ENCODE measurements at regions not wholly inside any gene's neighbourhood (a gene's known extent, or its start where the extent isn't known, plus 50 kb on each side); places are given as distances from the start of the nearest gene placed in this dataset.

DNA sequence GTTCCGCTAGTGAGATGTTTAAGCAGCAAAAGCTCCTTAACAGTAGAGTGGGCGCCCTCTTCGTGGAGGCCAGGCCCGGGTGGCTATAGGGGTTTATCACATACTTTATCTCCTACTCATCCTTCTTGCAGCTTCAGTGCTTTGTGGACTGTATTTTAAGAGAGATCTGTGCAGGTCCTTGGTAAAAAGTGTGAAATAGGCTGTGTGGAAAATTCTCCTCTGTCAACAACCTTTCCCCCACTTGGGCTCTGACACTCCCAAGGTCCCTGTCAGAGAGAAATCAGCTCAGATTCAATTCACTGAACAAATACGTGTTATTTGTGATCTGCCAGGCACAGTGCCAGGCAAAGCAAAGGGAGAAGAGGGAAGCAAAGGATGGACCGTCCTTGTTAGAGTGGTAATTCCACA, 214.3 kb upstream of the PPARGC1A start:
- peak in 1 of 5 donors; percentile 14 for DNase-seq
- Histone ChIP-seq H3K9me3 (no peaks in the 10 kb centered on the region), H3K4me1 (ENCODE audit: insufficient read depth) (peaks cover 2% of the 10 kb centered on the region), H3K27ac (no peak overlapping the region), H3K4me3 (no peak overlapping the region), H3K27me3 (no peaks in the 10 kb centered on the region), H3K36me3 (no peaks in the 10 kb centered on the region)
- intact Hi-C loops (cut with DNase I), result no loop called here
- TF ChIP-seq EP300 (IDR thresholded peaks at IDR 0.05) (no peak), POLR2A (IDR thresholded peaks at IDR 0.05) (no peak)
- TF ChIP-seq, protein P1, sequence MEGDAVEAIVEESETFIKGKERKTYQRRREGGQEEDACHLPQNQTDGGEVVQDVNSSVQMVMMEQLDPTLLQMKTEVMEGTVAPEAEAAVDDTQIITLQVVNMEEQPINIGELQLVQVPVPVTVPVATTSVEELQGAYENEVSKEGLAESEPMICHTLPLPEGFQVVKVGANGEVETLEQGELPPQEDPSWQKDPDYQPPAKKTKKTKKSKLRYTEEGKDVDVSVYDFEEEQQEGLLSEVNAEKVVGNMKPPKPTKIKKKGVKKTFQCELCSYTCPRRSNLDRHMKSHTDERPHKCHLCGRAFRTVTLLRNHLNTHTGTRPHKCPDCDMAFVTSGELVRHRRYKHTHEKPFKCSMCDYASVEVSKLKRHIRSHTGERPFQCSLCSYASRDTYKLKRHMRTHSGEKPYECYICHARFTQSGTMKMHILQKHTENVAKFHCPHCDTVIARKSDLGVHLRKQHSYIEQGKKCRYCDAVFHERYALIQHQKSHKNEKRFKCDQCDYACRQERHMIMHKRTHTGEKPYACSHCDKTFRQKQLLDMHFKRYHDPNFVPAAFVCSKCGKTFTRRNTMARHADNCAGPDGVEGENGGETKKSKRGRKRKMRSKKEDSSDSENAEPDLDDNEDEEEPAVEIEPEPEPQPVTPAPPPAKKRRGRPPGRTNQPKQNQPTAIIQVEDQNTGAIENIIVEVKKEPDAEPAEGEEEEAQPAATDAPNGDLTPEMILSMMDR (IDR thresholded peaks at IDR 0.05), result no peak
- WGBS, 3 donors, result 16 to 31% (median 24%) methylated on average over 6 of the region's 6 CpGs

DNA sequence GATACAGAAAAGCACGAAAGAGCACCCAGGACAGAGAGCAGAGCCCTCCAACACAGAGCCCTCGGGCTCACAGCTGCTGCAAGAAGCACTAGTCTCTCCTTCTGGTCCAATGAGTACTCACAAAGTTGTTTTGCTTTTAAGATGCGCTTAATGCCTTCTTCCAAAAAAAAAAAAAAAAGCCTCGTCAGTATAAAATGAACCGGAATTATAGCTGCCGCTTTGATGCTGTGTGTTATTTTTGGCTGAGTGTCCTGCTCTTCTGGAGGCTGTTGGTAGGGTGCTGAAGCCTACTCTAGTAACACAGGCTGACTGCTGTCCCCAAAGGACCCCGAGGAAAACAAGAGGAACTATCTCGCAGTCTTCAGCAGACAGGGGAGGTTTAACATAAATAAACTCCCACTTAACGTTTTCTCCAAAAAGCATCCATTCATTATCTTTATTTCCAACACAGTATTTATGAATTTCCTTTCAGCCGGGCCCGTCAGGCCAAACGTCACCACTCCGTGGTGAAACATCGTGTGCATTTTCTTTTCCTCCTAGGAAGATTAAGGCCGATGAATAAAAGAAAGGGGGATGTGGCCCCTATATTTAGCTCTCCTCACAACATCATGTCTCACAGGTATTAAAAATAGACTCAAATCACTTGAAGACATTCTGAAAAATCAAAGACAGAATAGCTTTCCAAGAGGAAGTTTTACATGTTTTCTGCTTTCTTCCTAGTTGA, 213.7 kb upstream of the PPARGC1A start:
- TF ChIP-seq EP300 (IDR thresholded peaks at IDR 0.05) (no peak), POLR2A (IDR thresholded peaks at IDR 0.05) (no peak)
- TF ChIP-seq, protein P1 (IDR thresholded peaks at IDR 0.05), result no peak
- Histone ChIP-seq H3K9me3 (no peaks in the 10 kb centered on the region), H3K27ac (no peak overlapping the region), H3K36me3 (no peaks in the 10 kb centered on the region), H3K4me3 (no peak overlapping the region), H3K4me1 (ENCODE audit: insufficient read depth) (peaks cover 2% of the 10 kb centered on the region), H3K27me3 (no peaks in the 10 kb centered on the region)
- intact Hi-C loops (cut with DNase I), result no loop called here
- WGBS, 3 donors, result 3 to 6% (median 4%) methylated on average over 15 of the region's 15 CpGs
- peak in 1 of 5 donors; percentile 16 for DNase-seq

DNA sequence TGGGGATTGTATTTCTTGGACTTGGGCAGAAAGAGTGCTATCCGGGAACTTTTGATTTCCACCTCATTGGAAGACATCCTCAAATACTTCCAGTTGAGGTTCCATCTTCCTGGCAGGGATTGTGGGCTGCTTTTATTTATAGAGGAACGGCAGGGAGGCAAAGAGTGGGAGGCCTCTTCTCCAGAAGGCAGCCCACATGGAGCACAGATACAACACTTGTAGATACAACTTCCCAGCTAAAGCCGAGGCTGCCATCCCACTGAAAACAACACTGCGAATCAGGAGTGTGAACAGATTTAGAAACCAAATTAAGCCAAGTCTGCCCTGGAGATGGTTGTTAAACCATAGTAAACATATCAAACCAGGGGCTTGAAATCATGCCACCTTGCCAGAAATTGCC, 212.8 kb upstream of the PPARGC1A start:
- H3K4me1 ChIP-seq (ENCODE audit: insufficient read depth), result peaks cover 2% of the 10 kb centered on the region
- H3K36me3 ChIP-seq, result no peaks in the 10 kb centered on the region
- no peak for DNase-seq
- intact Hi-C loops (cut with DNase I), result no loop called here
- TF ChIP-seq, protein P1 (IDR thresholded peaks at IDR 0.05), result no peak
- TF ChIP-seq EP300 (IDR thresholded peaks at IDR 0.05) (no peak), POLR2A (IDR thresholded peaks at IDR 0.05) (no peak)
- H3K27me3 ChIP-seq, result no peaks in the 10 kb centered on the region
- no peak overlapping the region for H3K4me3 ChIP-seq
- H3K9me3 ChIP-seq, result no peaks in the 10 kb centered on the region
- no peak overlapping the region for H3K27ac ChIP-seq
- 38 to 57% (median 40%) methylated on average over 4 of the region's 4 CpGs for WGBS, 3 donors

DNA sequence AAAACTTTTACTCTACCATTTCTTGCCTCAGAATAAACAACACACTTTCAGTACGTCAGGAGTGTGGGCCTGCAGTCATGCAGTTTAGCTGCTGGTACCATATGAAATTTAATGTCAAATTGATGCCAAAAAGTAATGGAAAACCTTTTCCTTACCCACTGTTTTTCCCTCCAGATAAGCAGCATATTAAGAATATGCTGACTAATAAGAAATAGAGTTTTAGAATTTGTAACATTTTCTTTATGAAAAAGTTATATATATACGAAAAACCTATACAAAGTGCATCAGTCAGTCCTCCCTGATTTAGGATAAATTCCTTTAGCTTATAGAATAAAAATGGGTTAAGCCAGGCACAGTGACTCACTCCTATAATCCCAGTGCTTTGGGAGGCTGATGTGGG, 206.8 kb upstream of the PPARGC1A start:
- H3K36me3 ChIP-seq, result no peaks in the 10 kb centered on the region
- 85 to 93% (median 86%) methylated on average over 2 of the region's 2 CpGs for WGBS, 3 donors
- H3K9me3 ChIP-seq, result no peaks in the 10 kb centered on the region

More for the DNA sequence above, 206.8 kb upstream of the PPARGC1A start:
- DNase-seq, result no peak
- Histone ChIP-seq H3K4me3 (no peak overlapping the region), H3K4me1 (ENCODE audit: insufficient read depth) (no peaks in the 10 kb centered on the region), H3K27me3 (no peaks in the 10 kb centered on the region), H3K27ac (no peak overlapping the region)
- intact Hi-C loops (cut with DNase I), result no loop called here
- TF ChIP-seq, protein P1 (IDR thresholded peaks at IDR 0.05), result no peak
- no peak for TF ChIP-seq EP300 (IDR thresholded peaks at IDR 0.05)
- TF ChIP-seq POLR2A (IDR thresholded peaks at IDR 0.05), result no peak

All from ovary (tissue), 7 donors.